ENCODE measurements at regions not wholly inside any gene's neighbourhood (a gene's known extent, or its start where the extent isn't known, plus 50 kb on each side); places are given as distances from the start of the nearest gene placed in this dataset.
A peak's percentile ranks its signal among the peaks of the same experiment; 100 is the strongest.
"Not testable (repeated sequence)": the region's sequence is repeated elsewhere in the genome, so short reads cannot be mapped to it uniquely, and the experiment has no call there.

GRCh38 chrX:115390078-115390477, 100.6 kb downstream of the LUZP4 start:
- Histone ChIP-seq H3K36me3 (no peaks in the 10 kb centered on the region), H3K27ac (no peak overlapping the region), H3K4me3 (no peak overlapping the region), H3K9me3 (no peaks in the 10 kb centered on the region), H3K27me3 (no peaks in the 10 kb centered on the region), H3K4me1 (no peaks in the 10 kb centered on the region)
- 66 to 93% methylated on average over 3 of the region's 3 CpGs for WGBS, 2 donors
- DNase-seq, result no peak
- TF ChIP-seq EP300 (IDR thresholded peaks at IDR 0.05) (no peak), POLR2A (IDR thresholded peaks at IDR 0.05) (no peak), POLR2AphosphoS5 (IDR thresholded peaks at IDR 0.05) (no peak), CTCF (IDR thresholded peaks at IDR 0.05) (no peak)
- ATAC-seq (ENCODE audit: low FRiP score in 2 of 2), result no peak

GRCh38 chrX:115392031-115392430, 102.5 kb downstream of the LUZP4 start:
- no peaks in the 10 kb centered on the region for H3K27me3 ChIP-seq
- no peak overlapping the region for H3K4me3 ChIP-seq
- H3K36me3 ChIP-seq, result no peaks in the 10 kb centered on the region
- WGBS, 2 donors, result 71% methylated on average over 2 of the region's 2 CpGs
- no peak for DNase-seq
- no peak for ATAC-seq (ENCODE audit: low FRiP score in 2 of 2)
- no peak overlapping the region for H3K27ac ChIP-seq
- TF ChIP-seq POLR2A (IDR thresholded peaks at IDR 0.05) (no peak), POLR2AphosphoS5 (IDR thresholded peaks at IDR 0.05) (no peak)
- no peaks in the 10 kb centered on the region for H3K9me3 ChIP-seq
- no peaks in the 10 kb centered on the region for H3K4me1 ChIP-seq

GRCh38 chrX:115392871-115393270, 103.4 kb downstream of the LUZP4 start:
- no peak for TF ChIP-seq POLR2AphosphoS5 (IDR thresholded peaks at IDR 0.05)
- no peak for TF ChIP-seq CTCF (IDR thresholded peaks at IDR 0.05)
- no peak for TF ChIP-seq POLR2A (IDR thresholded peaks at IDR 0.05)
- TF ChIP-seq EP300 (IDR thresholded peaks at IDR 0.05), result no peak

GRCh38 chrX:115393271-115393670, 103.8 kb downstream of the LUZP4 start:
- TF ChIP-seq CTCF (IDR thresholded peaks at IDR 0.05) (no peak), EP300 (IDR thresholded peaks at IDR 0.05) (no peak), POLR2AphosphoS5 (IDR thresholded peaks at IDR 0.05) (no peak), POLR2A (IDR thresholded peaks at IDR 0.05) (no peak)
- ATAC-seq (ENCODE audit: low FRiP score in 2 of 2) (peak in 1 of 2 donors; percentile 80), DNase-seq (no peak)
- Histone ChIP-seq H3K4me3 (no peak overlapping the region), H3K27me3 (no peaks in the 10 kb centered on the region), H3K36me3 (no peaks in the 10 kb centered on the region), H3K4me1 (no peaks in the 10 kb centered on the region), H3K27ac (peak overlapping the region in 1 of 4 donors; percentile 64), H3K9me3 (no peaks in the 10 kb centered on the region)
- WGBS, 2 donors, result 41 to 58% methylated on average over 1 of the region's 1 CpG

More at GRCh38 chrX:115392871-115393270, 103.4 kb downstream of the LUZP4 start:
- Histone ChIP-seq H3K27ac (no peak overlapping the region), H3K4me1 (no peaks in the 10 kb centered on the region), H3K9me3 (no peaks in the 10 kb centered on the region), H3K36me3 (no peaks in the 10 kb centered on the region), H3K4me3 (no peak overlapping the region), H3K27me3 (no peaks in the 10 kb centered on the region)
- ATAC-seq (ENCODE audit: low FRiP score in 2 of 2) (peak in 1 of 2 donors; percentile 55), DNase-seq (peak in 1 of 2 donors; percentile 32)
- WGBS, 2 donors, result 45 to 70% methylated on average over 1 of the region's 1 CpG

GRCh38 chrX:115394806-115395205, 105.3 kb downstream of the LUZP4 start:
- not testable (repeated sequence) for H3K4me3 ChIP-seq; H3K9me3 ChIP-seq; H3K27me3 ChIP-seq; H3K4me1 ChIP-seq; H3K36me3 ChIP-seq; ATAC-seq (ENCODE audit: low FRiP score in 2 of 2); DNase-seq; H3K27ac ChIP-seq
- WGBS, 2 donors, result 93 to 100% methylated on average over 4 of the region's 4 CpGs

- DNase-seq (no peak), ATAC-seq (ENCODE audit: low FRiP score in 2 of 2) (no peak)
- H3K36me3 ChIP-seq, result no peaks in the 10 kb centered on the region
- no peaks in the 10 kb centered on the region for H3K27me3 ChIP-seq
- H3K9me3 ChIP-seq, result no peaks in the 10 kb centered on the region
- H3K27ac ChIP-seq, result no peak overlapping the region
- no peak overlapping the region for H3K4me3 ChIP-seq
- 69 to 100% methylated on average over 2 of the region's 2 CpGs for WGBS, 2 donors
- no peaks in the 10 kb centered on the region for H3K4me1 ChIP-seq
- TF ChIP-seq CTCF (IDR thresholded peaks at IDR 0.05), result no peak
Observed at GRCh38 chrX:115399306-115399705, 109.8 kb downstream of the LUZP4 start.

Data from upper lobe of left lung (tissue), 6 donors.